Kidney (tissue), 13 donors: ENCODE measurements at regions not wholly inside any gene's neighbourhood (a gene's known extent, or its start where the extent isn't known, plus 50 kb on each side); places are given as distances from the start of the nearest gene placed in this dataset.
A peak's percentile ranks its signal among the peaks of the same experiment; 100 is the strongest.

ENCODE experiments used
- DNase-seq, 5 donors: peaks; one replicate each; pipeline ENCODE4 v3.0.0-alpha.2; 2013 to 2020
- FAIRE-seq: peaks from 2 replicates; lab custom pipeline; 2012; peaks lifted over from hg19 to GRCh38; lab: Jason Lieb, UNC
- H3K27ac ChIP-seq, 2 donors: one replicate each; pipeline ENCODE4 v1.7.0; 2013; ENCODE audit warnings: low read depth in 2 of 2, low read length in 2 of 2, inconsistent platforms in 1 of 2
- H3K27me3 ChIP-seq: one replicate; pipeline ENCODE4 v1.7.1; 2013; ENCODE audit warnings: low read length, inconsistent platforms; ENCODE audit not compliant: control insufficient read depth, insufficient read depth
- H3K36me3 ChIP-seq, 3 donors: one replicate each; pipeline versions ENCODE4 v1.7.0 to v1.7.1; 2013; ENCODE audit warnings: low read length in 3 of 3, control low read depth in 1 of 3, inconsistent platforms in 1 of 3; ENCODE audit not compliant: insufficient read depth in 3 of 3, control insufficient read depth in 2 of 3
- H3K4me1 ChIP-seq, 3 donors: one replicate each; pipeline versions ENCODE4 v1.7.0 to v1.7.1; 2013; ENCODE audit warnings: low read length in 3 of 3, inconsistent platforms in 1 of 3, low read depth in 1 of 3; ENCODE audit not compliant: control insufficient read depth in 2 of 3, insufficient read depth in 2 of 3
- H3K4me3 ChIP-seq, 3 donors: one replicate each; pipeline versions ENCODE4 v1.7.0 to v1.8.1; 2013; ENCODE audit warnings: low read length in 3 of 3, control low read depth in 1 of 3, inconsistent platforms in 1 of 3
- H3K9ac ChIP-seq, 3 donors: one replicate each; pipeline versions ENCODE4 v1.7.0 to v1.7.1; 2013; ENCODE audit warnings: low read length in 3 of 3, control low read depth in 1 of 3, inconsistent platforms in 1 of 3
- H3K9me3 ChIP-seq, 3 donors: one replicate each; pipeline versions ENCODE4 v1.7.0 to v1.7.1; 2013; ENCODE audit warnings: low read length in 3 of 3, control low read depth in 1 of 3, inconsistent platforms in 1 of 3; ENCODE audit not compliant: control insufficient read depth in 2 of 3, insufficient read depth in 1 of 3
- intact Hi-C: fragments of 100-400 bp; cut with DNase I; formaldehyde crosslinking; loops from one replicate; pipeline ENCODE4 v1.11.1; 2022
- TF ChIP-seq, protein P1 (sequence below): IDR thresholded peaks from 3 replicates; pipeline ENCODE4 v1.5.1; 2012; ENCODE audit warnings: mild to moderate bottlenecking, moderate library complexity, borderline replicate concordance; ENCODE audit not compliant: insufficient read depth; ENCODE audit errors: extremely low read depth
- donor health status: control.
- donor health status: control.
- donor health status: control.
- donor health status: control.
- donor health status: control.
- donor health status: DM: yes; HTN: yes; CAD: no.
- donor health status: Normal renal cell carcinoma (clear cell type).

DNA sequence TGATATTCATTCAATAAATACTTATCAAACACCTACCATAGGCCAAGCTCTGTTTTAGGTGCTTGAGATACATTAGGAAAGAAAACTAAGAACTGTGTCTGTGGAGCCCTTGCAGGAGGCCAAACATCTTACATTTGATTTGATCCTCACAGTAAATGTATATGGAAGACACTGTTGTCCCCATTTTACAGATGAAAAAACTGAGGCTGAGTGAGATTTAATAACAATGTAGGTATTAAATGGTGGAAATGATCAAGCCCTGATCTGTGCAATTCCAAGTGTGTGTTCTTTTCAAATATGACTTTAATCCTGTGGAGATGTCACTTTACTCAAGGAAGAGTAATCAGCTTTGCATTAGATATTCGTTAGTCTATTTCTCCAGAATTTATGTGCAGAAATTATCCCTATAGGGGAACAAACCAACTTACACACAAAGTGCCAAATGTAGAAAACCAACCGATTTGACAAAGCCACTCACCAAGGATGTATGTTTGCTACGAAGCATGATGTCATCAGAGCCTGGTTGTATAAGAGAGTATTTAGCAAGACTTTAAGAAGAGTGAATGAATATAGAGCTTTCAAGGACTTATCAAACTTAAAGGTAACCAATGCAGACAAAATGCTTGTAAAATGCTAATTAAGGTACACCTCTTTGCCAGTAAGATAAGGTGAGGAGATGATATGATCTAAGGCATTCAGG is 153.9 kb upstream of the NFIB start:
- Histone ChIP-seq H3K4me3 (no peak overlapping the region), H3K27me3 (no peaks in the 10 kb centered on the region), H3K9me3 (no peaks in the 10 kb centered on the region), H3K36me3 (no peaks in the 10 kb centered on the region), H3K4me1 (no peaks in the 10 kb centered on the region), H3K9ac (no peak overlapping the region), H3K27ac (no peak overlapping the region)
- TF ChIP-seq, protein P1, sequence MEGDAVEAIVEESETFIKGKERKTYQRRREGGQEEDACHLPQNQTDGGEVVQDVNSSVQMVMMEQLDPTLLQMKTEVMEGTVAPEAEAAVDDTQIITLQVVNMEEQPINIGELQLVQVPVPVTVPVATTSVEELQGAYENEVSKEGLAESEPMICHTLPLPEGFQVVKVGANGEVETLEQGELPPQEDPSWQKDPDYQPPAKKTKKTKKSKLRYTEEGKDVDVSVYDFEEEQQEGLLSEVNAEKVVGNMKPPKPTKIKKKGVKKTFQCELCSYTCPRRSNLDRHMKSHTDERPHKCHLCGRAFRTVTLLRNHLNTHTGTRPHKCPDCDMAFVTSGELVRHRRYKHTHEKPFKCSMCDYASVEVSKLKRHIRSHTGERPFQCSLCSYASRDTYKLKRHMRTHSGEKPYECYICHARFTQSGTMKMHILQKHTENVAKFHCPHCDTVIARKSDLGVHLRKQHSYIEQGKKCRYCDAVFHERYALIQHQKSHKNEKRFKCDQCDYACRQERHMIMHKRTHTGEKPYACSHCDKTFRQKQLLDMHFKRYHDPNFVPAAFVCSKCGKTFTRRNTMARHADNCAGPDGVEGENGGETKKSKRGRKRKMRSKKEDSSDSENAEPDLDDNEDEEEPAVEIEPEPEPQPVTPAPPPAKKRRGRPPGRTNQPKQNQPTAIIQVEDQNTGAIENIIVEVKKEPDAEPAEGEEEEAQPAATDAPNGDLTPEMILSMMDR: no peak
- DNase-seq (no peak), FAIRE-seq (no peak)
- intact Hi-C loops: no loop called here

DNA sequence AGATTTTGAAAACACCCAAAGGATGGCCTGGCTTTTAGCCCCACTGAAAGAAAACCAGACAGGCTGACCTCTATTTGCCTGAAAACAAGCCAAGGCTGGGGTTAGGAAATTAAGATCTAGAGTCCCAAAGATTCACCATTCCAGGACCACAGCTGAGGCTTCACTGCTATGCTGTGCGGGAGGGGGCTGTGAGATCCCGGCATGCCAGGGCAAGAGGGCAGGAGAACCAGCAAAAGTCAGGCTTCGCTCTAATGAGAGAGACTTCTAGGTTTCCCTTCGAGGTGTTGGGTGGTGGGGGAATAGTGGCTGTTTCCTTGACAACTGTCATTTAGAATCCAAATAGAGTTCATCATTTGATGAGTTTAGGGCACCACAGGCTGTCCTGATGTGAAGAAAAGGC is 152.9 kb upstream of the NFIB start:
- Histone ChIP-seq H3K36me3 (no peaks in the 10 kb centered on the region), H3K9me3 (no peaks in the 10 kb centered on the region), H3K4me3 (no peak overlapping the region), H3K27me3 (no peaks in the 10 kb centered on the region), H3K9ac (no peak overlapping the region), H3K27ac (no peak overlapping the region), H3K4me1 (no peaks in the 10 kb centered on the region)
- intact Hi-C loops: no loop called here
- TF ChIP-seq, protein P1: no peak
- FAIRE-seq: no peak
- peak in 1 of 5 donors; percentile 2 for DNase-seq

DNA sequence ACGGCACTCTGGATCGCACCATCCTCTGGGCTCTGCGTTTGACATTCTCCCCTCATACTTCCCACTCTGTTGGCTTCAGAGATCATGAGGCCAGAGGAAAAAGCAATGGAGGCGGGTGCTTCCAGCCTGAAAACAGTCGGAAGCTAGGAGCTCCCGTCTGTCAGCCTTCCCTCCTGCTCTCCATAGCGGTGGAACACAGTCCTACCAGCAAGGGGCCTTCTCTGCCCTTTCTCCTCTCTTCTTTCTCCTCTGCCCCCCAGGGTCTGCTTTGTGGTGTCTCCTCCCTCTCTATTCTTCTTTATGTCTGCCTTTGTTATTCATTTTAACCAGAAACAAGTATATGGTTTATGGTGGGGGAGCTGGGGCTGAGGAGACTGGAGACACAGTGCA is 152.5 kb upstream of the NFIB start:
- intact Hi-C loops: no loop called here

More for the DNA sequence above, 152.5 kb upstream of the NFIB start:
- DNase-seq (no peak), FAIRE-seq (no peak)
- TF ChIP-seq, protein P1: no peak
- no peaks in the 10 kb centered on the region for H3K27me3 ChIP-seq
- no peak overlapping the region for H3K9ac ChIP-seq
- H3K36me3 ChIP-seq: no peaks in the 10 kb centered on the region
- no peak overlapping the region for H3K4me3 ChIP-seq
- H3K27ac ChIP-seq: no peak overlapping the region
- H3K9me3 ChIP-seq: no peaks in the 10 kb centered on the region
- no peaks in the 10 kb centered on the region for H3K4me1 ChIP-seq
